ENCODE measurements at regions not wholly inside any gene's neighbourhood (a gene's known extent, or its start where the extent isn't known, plus 50 kb on each side); places are given as distances from the start of the nearest gene placed in this dataset.

GRCh38 chrX:34483980-34484379 is 173.1 kb downstream of the TMEM47 start:
- TF ChIP-seq CTCF (conservative IDR thresholded peaks at IDR 0.05; ENCODE audit: low read depth, low read length) (no peak), FOS (IDR thresholded peaks at IDR 0.05; ENCODE audit: low read depth, low read length) (no peak), ELK1 (IDR thresholded peaks at IDR 0.05; ENCODE audit: borderline replicate concordance, low read depth, low read length) (no peak), POLR2A (IDR thresholded peaks at IDR 0.05; ENCODE audit: low read depth, low read length) (no peak), RAD21 (IDR thresholded peaks at IDR 0.05; ENCODE audit: low read length) (no peak), SMC3 (IDR thresholded peaks at IDR 0.05; ENCODE audit: low read depth, low read length) (no peak), CEBPB (IDR thresholded peaks at IDR 0.05; ENCODE audit: low read depth, low read length) (no peak), MXI1 (IDR thresholded peaks at IDR 0.05; ENCODE audit: borderline replicate concordance, low read depth, low read length) (no peak), RFX5 (IDR thresholded peaks at IDR 0.05; ENCODE audit: low read depth, low read length) (no peak), RCOR1 (IDR thresholded peaks at IDR 0.05; ENCODE audit: insufficient replicate concordance, low read length) (no peak), BHLHE40 (IDR thresholded peaks at IDR 0.05; ENCODE audit: low read depth, low read length) (no peak)
- TF ChIP-seq, protein P1, sequence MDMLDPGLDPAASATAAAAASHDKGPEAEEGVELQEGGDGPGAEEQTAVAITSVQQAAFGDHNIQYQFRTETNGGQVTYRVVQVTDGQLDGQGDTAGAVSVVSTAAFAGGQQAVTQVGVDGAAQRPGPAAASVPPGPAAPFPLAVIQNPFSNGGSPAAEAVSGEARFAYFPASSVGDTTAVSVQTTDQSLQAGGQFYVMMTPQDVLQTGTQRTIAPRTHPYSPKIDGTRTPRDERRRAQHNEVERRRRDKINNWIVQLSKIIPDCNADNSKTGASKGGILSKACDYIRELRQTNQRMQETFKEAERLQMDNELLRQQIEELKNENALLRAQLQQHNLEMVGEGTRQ (IDR thresholded peaks at IDR 0.05; ENCODE audit: low read depth, low read length) = no peak

Data from IMR-90 (cell line).